CD14-positive monocyte (primary cell): ENCODE measurements at regions not wholly inside any gene's neighbourhood (a gene's known extent, or its start where the extent isn't known, plus 50 kb on each side); places are given as distances from the start of the nearest gene placed in this dataset.

Source experiments
- DNase-seq, 3 donors: peaks; one replicate each; pipeline ENCODE4 v3.0.0-alpha.2; 2011 to 2022
- H2AFZ ChIP-seq: 2 replicates; pipeline ENCODE4 v1.6.0; 2012; ENCODE audit warnings: mild to moderate bottlenecking, low read depth, low read length, inconsistent platforms; ENCODE audit not compliant: insufficient read depth, poor library complexity, severe bottlenecking
- H3K27ac ChIP-seq, 2 donors: 1 replicate in 1 of 2; 2 replicates in 1 of 2; pipeline ENCODE4 v1.5.1; 2012 to 2013; ENCODE audit warnings: low read length in 2 of 2, control low read depth in 1 of 2, inconsistent platforms in 1 of 2, low read depth in 1 of 2, mild to moderate bottlenecking in 1 of 2
- H3K27me3 ChIP-seq, 2 donors: one replicate each; pipeline versions ENCODE4 v1.6.0 to v1.6.1; 2011 to 2013; ENCODE audit warnings: low read length in 2 of 2; ENCODE audit not compliant: control insufficient read depth in 2 of 2, insufficient read depth in 2 of 2
- H3K36me3 ChIP-seq, 2 donors: replicated peaks in 1 of 2; 1 replicate in 1 of 2; 2 replicates in 1 of 2; pipeline versions ENCODE4 v1.5.1 to v1.6.1; 2012 to 2013; ENCODE audit warnings: low read length in 2 of 2, control low read depth in 1 of 2, inconsistent platforms in 1 of 2, mild to moderate bottlenecking in 1 of 2; ENCODE audit not compliant: insufficient read depth in 2 of 2, control insufficient read depth in 1 of 2
- H3K4me1 ChIP-seq, 2 donors: 1 replicate in 1 of 2; 2 replicates in 1 of 2; pipeline versions ENCODE4 v1.5.1 to v1.6.1; 2012 to 2013; ENCODE audit warnings: low read length in 2 of 2, control low read depth in 1 of 2, inconsistent platforms in 1 of 2, mild to moderate bottlenecking in 1 of 2, moderate library complexity in 1 of 2; ENCODE audit not compliant: insufficient read depth in 2 of 2, control insufficient read depth in 1 of 2
- H3K4me2 ChIP-seq: replicated peaks from 2 replicates; pipeline ENCODE3; 2012; ENCODE audit warnings: low read length, moderate library complexity, mild to moderate bottlenecking; ENCODE audit not compliant: poor library complexity, severe bottlenecking; ENCODE audit errors: extremely low read depth
- H3K4me3 ChIP-seq, 3 experiments: fragments of 200-600 bp in 1 of 3; sonication (generic) in 1 of 3; replicated peaks in 1 of 3; 1 replicate in 2 of 3; 2 replicates in 1 of 3; pipeline ENCODE4 v1.5.1; 2011 to 2013; ENCODE audit warnings: low read length in 3 of 3, mild to moderate bottlenecking in 3 of 3, control low read depth in 2 of 3, low read depth in 2 of 3, inconsistent platforms in 1 of 3, moderate library complexity in 1 of 3
- H3K79me2 ChIP-seq: 2 replicates; pipeline ENCODE4 v1.6.0; 2012; ENCODE audit warnings: mild to moderate bottlenecking, control low read depth, inconsistent platforms, low read length, moderate library complexity; ENCODE audit not compliant: insufficient read depth
- H3K9ac ChIP-seq: 2 replicates; pipeline ENCODE4 v1.6.0; 2017; ENCODE audit warnings: low read length, mild to moderate bottlenecking; ENCODE audit not compliant: insufficient read depth, poor library complexity, severe bottlenecking
- H3K9me3 ChIP-seq, 2 donors: replicated peaks in 1 of 2; 1 replicate in 1 of 2; 2 replicates in 1 of 2; pipeline versions ENCODE4 v1.5.1 to v1.6.1; 2012 to 2013; ENCODE audit warnings: low read length in 2 of 2, control low read depth in 1 of 2; ENCODE audit not compliant: control insufficient read depth in 1 of 2, insufficient read depth in 1 of 2
- H4K20me1 ChIP-seq: 2 replicates; pipeline ENCODE4 v1.6.0; 2012; ENCODE audit warnings: mild to moderate bottlenecking, low read length, control low read depth, moderate library complexity; ENCODE audit not compliant: insufficient read depth
- H3K27ac Mint-ChIP-seq, 7 donors: one replicate each; pipeline ENCODE4 v1.8.0; 2020; ENCODE audit warnings: mild to moderate bottlenecking in 7 of 7, mixed read lengths in 7 of 7, moderate library complexity in 6 of 7, inconsistent platforms in 2 of 7
- H3K27me3 Mint-ChIP-seq, 3 donors: one replicate each; pipeline ENCODE4 v1.8.0; 2021 to 2022; ENCODE audit warnings: low read depth in 3 of 3, mild to moderate bottlenecking in 3 of 3, mixed read lengths in 3 of 3, moderate library complexity in 3 of 3, inconsistent platforms in 1 of 3
- H3K36me3 Mint-ChIP-seq, 2 donors: one replicate each; pipeline ENCODE4 v1.8.0; 2020; ENCODE audit warnings: mixed read lengths in 2 of 2, inconsistent platforms in 1 of 2, mild to moderate bottlenecking in 1 of 2
- H3K4me1 Mint-ChIP-seq: one replicate; pipeline ENCODE4 v1.8.0; 2020; ENCODE audit warnings: mild to moderate bottlenecking, mixed read lengths
- H3K4me3 Mint-ChIP-seq, 2 donors: one replicate each; pipeline ENCODE4 v1.8.0; 2020; ENCODE audit warnings: mild to moderate bottlenecking in 2 of 2, mixed read lengths in 2 of 2, moderate library complexity in 1 of 2
- H3K9me3 Mint-ChIP-seq, 7 donors: one replicate each; pipeline ENCODE4 v1.8.0; 2020 to 2022; ENCODE audit warnings: mixed read lengths in 7 of 7, mild to moderate bottlenecking in 6 of 7, moderate library complexity in 6 of 7, inconsistent platforms in 2 of 7
- WGBS: methylation state at CpG from one replicate; pipeline ENCODE4 v1.1.5; 2013; ENCODE audit warnings: missing lambda C conversion rate; ENCODE audit not compliant: insufficient coverage; 5-methylcytosine and 5-hydroxymethylcytosine counted together
- intact Hi-C, 2 donors: fragments of 100-400 bp; cut with micrococcal nuclease; formaldehyde crosslinking; loops; one replicate each; pipeline versions ENCODE4 v1.15.0 to v1.15.1; 2023
- TF ChIP-seq, protein P1 (sequence below): fragments of 200-600 bp; IDR thresholded peaks from one replicate; pipeline ENCODE4 v1.8.0; 2022; ENCODE audit warnings: antibody characterized with exemption, mild to moderate bottlenecking

- no peaks in the 10 kb centered on the region for H4K20me1 ChIP-seq
- TF ChIP-seq, protein P1, sequence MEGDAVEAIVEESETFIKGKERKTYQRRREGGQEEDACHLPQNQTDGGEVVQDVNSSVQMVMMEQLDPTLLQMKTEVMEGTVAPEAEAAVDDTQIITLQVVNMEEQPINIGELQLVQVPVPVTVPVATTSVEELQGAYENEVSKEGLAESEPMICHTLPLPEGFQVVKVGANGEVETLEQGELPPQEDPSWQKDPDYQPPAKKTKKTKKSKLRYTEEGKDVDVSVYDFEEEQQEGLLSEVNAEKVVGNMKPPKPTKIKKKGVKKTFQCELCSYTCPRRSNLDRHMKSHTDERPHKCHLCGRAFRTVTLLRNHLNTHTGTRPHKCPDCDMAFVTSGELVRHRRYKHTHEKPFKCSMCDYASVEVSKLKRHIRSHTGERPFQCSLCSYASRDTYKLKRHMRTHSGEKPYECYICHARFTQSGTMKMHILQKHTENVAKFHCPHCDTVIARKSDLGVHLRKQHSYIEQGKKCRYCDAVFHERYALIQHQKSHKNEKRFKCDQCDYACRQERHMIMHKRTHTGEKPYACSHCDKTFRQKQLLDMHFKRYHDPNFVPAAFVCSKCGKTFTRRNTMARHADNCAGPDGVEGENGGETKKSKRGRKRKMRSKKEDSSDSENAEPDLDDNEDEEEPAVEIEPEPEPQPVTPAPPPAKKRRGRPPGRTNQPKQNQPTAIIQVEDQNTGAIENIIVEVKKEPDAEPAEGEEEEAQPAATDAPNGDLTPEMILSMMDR = no peak
Observed at GRCh38 chrX:78452356-78452755, 124.9 kb upstream of the CYSLTR1 start.

GRCh38 chrX:78437621-78438020 lies 110.2 kb upstream of the CYSLTR1 start:
- Histone ChIP-seq H3K4me2 (no peak overlapping the region), H3K4me3 (no peak overlapping the region), H3K9me3 (no peaks in the 10 kb centered on the region), H3K27me3 (no peaks in the 10 kb centered on the region), H2AFZ (no peak overlapping the region), H3K27ac (no peak overlapping the region), H3K9ac (no peak overlapping the region), H3K4me1 (no peaks in the 10 kb centered on the region), H3K79me2 (no peaks in the 10 kb centered on the region), H4K20me1 (no peaks in the 10 kb centered on the region), H3K36me3 (no peaks in the 10 kb centered on the region)
- no CpG with 5 or more reads among the region's 2 CpGs for WGBS
- H3K4me1 Mint-ChIP-seq = no peaks in the 10 kb centered on the region
- peaks cover 0 to 3% (median 1%) of the 10 kb centered on the region in 7 donors for H3K9me3 Mint-ChIP-seq
- TF ChIP-seq, protein P1 = no peak
- no peak overlapping the region for H3K27ac Mint-ChIP-seq
- no peak for DNase-seq
- H3K4me3 Mint-ChIP-seq = no peak overlapping the region
- H3K27me3 Mint-ChIP-seq = no peaks in the 10 kb centered on the region
- intact Hi-C loops = no loop called here
- no peaks in the 10 kb centered on the region for H3K36me3 Mint-ChIP-seq

More at GRCh38 chrX:78452356-78452755, 124.9 kb upstream of the CYSLTR1 start:
- no peak for DNase-seq
- Histone ChIP-seq H2AFZ (no peak overlapping the region), H3K4me1 (no peaks in the 10 kb centered on the region), H3K27me3 (no peaks in the 10 kb centered on the region), H3K9ac (no peak overlapping the region), H3K4me3 (no peak overlapping the region), H3K79me2 (no peaks in the 10 kb centered on the region), H3K27ac (no peak overlapping the region), H3K4me2 (no peak overlapping the region), H3K9me3 (no peaks in the 10 kb centered on the region), H3K36me3 (no peaks in the 10 kb centered on the region)
- Mint-ChIP-seq H3K4me1 (no peaks in the 10 kb centered on the region), H3K27ac (no peak overlapping the region), H3K27me3 (peaks cover 0 to 1% (median 0%) of the 10 kb centered on the region in 3 donors), H3K4me3 (no peak overlapping the region), H3K9me3 (peaks cover 2 to 10% (median 4%) of the 10 kb centered on the region in 7 donors), H3K36me3 (no peaks in the 10 kb centered on the region)
- intact Hi-C loops = no loop called here
